ENCODE measurements at regions not wholly inside any gene's neighbourhood (a gene's known extent, or its start where the extent isn't known, plus 50 kb on each side); places are given as distances from the start of the nearest gene placed in this dataset.
"Not testable (repeated sequence)": the region's sequence is repeated elsewhere in the genome, so short reads cannot be mapped to it uniquely, and the experiment has no call there.

GRCh38 chr13:21911646-21912298 lies 240.9 kb downstream of the FGF9 start:
- Mint-ChIP-seq H3K36me3 (no peaks in the 10 kb centered on the region), H3K9me3 (no peaks in the 10 kb centered on the region), H3K27me3 (ENCODE audit: low read depth) (peaks cover 5% of the 10 kb centered on the region), H3K4me1 (no peaks in the 10 kb centered on the region), H3K27ac (no peak overlapping the region), H3K4me3 (no peak overlapping the region)
- TF ChIP-seq, protein P1, sequence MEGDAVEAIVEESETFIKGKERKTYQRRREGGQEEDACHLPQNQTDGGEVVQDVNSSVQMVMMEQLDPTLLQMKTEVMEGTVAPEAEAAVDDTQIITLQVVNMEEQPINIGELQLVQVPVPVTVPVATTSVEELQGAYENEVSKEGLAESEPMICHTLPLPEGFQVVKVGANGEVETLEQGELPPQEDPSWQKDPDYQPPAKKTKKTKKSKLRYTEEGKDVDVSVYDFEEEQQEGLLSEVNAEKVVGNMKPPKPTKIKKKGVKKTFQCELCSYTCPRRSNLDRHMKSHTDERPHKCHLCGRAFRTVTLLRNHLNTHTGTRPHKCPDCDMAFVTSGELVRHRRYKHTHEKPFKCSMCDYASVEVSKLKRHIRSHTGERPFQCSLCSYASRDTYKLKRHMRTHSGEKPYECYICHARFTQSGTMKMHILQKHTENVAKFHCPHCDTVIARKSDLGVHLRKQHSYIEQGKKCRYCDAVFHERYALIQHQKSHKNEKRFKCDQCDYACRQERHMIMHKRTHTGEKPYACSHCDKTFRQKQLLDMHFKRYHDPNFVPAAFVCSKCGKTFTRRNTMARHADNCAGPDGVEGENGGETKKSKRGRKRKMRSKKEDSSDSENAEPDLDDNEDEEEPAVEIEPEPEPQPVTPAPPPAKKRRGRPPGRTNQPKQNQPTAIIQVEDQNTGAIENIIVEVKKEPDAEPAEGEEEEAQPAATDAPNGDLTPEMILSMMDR (IDR thresholded peaks at IDR 0.05; ENCODE audit: unreplicated experiment) = no peak
- DNase-seq (ENCODE audit: low spot score in 2 of 2, unreplicated experiment in 2 of 2) = no peak

- peaks cover 5% of the 10 kb centered on the region for H3K27me3 Mint-ChIP-seq (ENCODE audit: low read depth)
- TF ChIP-seq, protein P1 (IDR thresholded peaks at IDR 0.05; ENCODE audit: unreplicated experiment) = no peak
- no peaks in the 10 kb centered on the region for H3K36me3 Mint-ChIP-seq
- H3K4me1 Mint-ChIP-seq = no peaks in the 10 kb centered on the region
- no peak overlapping the region for H3K4me3 Mint-ChIP-seq
- DNase-seq (ENCODE audit: low spot score in 2 of 2, unreplicated experiment in 2 of 2) = no peak
- H3K27ac Mint-ChIP-seq = no peak overlapping the region
- H3K9me3 Mint-ChIP-seq = no peaks in the 10 kb centered on the region
These were observed 242.1 kb downstream of the FGF9 start for GRCh38 chr13:21913010-21913409.

- TF ChIP-seq, protein P1 (IDR thresholded peaks at IDR 0.05; ENCODE audit: unreplicated experiment) = no peak
- H3K4me1 Mint-ChIP-seq = no peaks in the 10 kb centered on the region
- H3K9me3 Mint-ChIP-seq = no peaks in the 10 kb centered on the region
- H3K4me3 Mint-ChIP-seq = no peak overlapping the region
- no peak for DNase-seq (ENCODE audit: low spot score in 2 of 2, unreplicated experiment in 2 of 2)
- no peak overlapping the region for H3K27ac Mint-ChIP-seq
- H3K27me3 Mint-ChIP-seq (ENCODE audit: low read depth) = no peaks in the 10 kb centered on the region
- H3K36me3 Mint-ChIP-seq = no peaks in the 10 kb centered on the region
These were observed 246.5 kb downstream of the FGF9 start for GRCh38 chr13:21917086-21918015.

- not testable (repeated sequence) for H3K4me3 Mint-ChIP-seq; H3K36me3 Mint-ChIP-seq; H3K27me3 Mint-ChIP-seq (ENCODE audit: low read depth); H3K27ac Mint-ChIP-seq; H3K4me1 Mint-ChIP-seq; H3K9me3 Mint-ChIP-seq; DNase-seq (ENCODE audit: low spot score in 2 of 2, unreplicated experiment in 2 of 2)
These were observed 249.9 kb downstream of the FGF9 start for GRCh38 chr13:21920802-21921201.

DNA sequence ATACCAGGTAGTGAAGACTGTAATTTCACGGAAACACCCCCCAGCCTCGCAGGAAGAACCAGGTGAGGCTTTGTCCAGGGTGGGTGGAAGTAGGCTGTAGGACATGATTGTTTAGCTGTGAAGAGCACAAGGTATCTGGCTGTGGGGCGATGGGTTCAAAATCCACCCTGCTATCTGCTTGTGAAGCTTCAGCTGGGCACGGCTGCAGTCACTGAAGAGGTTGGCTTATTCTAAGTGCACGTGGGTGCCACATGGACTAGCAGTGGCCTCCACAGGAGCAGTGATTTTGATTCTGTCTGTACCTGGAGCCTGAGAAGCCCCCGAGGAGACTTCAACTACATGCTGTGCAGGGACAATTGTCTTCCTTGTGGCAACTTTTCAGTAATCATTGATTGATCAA lies 254.1 kb downstream of the FGF9 start:
- DNase-seq (ENCODE audit: low spot score in 2 of 2, unreplicated experiment in 2 of 2) = no peak
- H3K36me3 Mint-ChIP-seq = no peaks in the 10 kb centered on the region
- H3K27me3 Mint-ChIP-seq (ENCODE audit: low read depth) = no peaks in the 10 kb centered on the region
- no peak overlapping the region for H3K27ac Mint-ChIP-seq
- no peak overlapping the region for H3K4me3 Mint-ChIP-seq
- TF ChIP-seq, protein P1 (IDR thresholded peaks at IDR 0.05; ENCODE audit: unreplicated experiment) = no peak
- no peaks in the 10 kb centered on the region for H3K9me3 Mint-ChIP-seq
- H3K4me1 Mint-ChIP-seq = no peaks in the 10 kb centered on the region

GRCh38 chr13:21925720-21926119 lies 254.8 kb downstream of the FGF9 start:
- no peak for DNase-seq (ENCODE audit: low spot score in 2 of 2, unreplicated experiment in 2 of 2)
- H3K4me1 Mint-ChIP-seq = no peaks in the 10 kb centered on the region
- no peaks in the 10 kb centered on the region for H3K36me3 Mint-ChIP-seq
- TF ChIP-seq, protein P1 (IDR thresholded peaks at IDR 0.05; ENCODE audit: unreplicated experiment) = no peak
- no peak overlapping the region for H3K4me3 Mint-ChIP-seq
- no peaks in the 10 kb centered on the region for H3K27me3 Mint-ChIP-seq (ENCODE audit: low read depth)
- no peaks in the 10 kb centered on the region for H3K9me3 Mint-ChIP-seq
- no peak overlapping the region for H3K27ac Mint-ChIP-seq

All from mesothelial cell of epicardium (in vitro differentiated cells).